NCI-H524 (cell line): ENCODE measurements at regions not wholly inside any gene's neighbourhood (a gene's known extent, or its start where the extent isn't known, plus 50 kb on each side); places are given as distances from the start of the nearest gene placed in this dataset.

Experiments used
- DNase-seq, 2 experiments: peaks; one replicate each; lab custom pipeline; 2025; lab: John Stamatoyannopoulos, UW

DNA sequence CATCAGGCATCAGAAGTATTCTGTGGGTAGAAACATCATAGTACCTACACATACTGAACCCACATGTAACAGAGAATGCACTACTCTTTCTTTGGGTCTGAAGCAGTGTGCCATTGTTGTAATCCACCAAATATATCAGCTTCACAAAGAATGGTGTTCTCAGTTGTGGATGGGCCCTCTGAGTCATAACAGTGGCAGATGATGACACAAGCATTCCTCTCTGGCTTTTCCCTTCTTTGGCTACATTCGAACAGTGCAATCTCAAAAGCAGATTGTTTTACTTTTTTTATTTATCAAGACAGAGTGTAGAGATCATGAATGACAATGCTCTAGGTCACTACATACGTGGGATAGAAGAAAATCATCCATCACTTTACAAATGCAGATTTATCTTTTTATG lies 247.2 kb upstream of the EPHA5 start:
- no peak for DNase-seq

GRCh38 chr4:65911720-65912119 lies 241.4 kb upstream of the EPHA5 start:
- DNase-seq: no peak

- DNase-seq: no peak
Measured at GRCh38 chr4:65893957-65894755, 223.9 kb upstream of the EPHA5 start.

DNA sequence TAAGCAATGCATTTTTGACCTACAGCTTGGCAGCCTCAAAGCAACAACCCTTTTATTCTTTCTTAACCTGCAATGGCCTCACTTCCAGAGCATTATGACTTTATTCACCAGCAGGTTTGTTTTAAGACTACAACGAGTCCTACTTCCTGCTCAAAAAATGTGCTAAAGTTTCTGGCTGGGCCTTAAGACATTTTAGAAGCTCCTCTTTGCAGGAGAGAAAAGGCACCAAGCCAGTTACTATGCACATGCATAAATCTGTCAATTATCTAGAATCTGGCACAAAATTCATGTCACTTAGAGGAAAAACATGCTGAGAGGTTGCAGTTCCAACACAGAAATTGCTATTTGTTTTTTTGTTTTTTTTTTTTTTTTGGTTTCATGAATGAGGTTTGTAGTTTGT lies 223.0 kb upstream of the EPHA5 start:
- no peak for DNase-seq

DNA sequence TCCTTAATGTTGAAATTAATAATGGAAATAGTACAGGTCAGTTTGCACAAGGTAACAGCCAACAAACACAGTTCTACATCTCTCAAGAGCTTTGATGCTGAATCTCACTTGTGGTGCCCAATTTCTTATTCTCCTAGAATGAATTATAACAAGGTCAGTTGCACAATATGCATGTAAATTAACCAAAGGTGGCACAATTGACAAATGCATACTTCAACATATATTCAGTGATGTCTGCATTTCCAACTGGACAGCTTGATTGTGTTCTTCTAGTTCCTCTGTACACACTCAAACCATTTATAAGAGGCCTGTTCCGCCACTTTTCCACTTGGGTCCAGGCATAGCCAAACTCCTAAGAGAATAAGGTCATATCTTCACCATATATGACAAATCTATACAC lies 210.3 kb upstream of the EPHA5 start:
- DNase-seq: peak in 1 of 2 experiments; percentile 44

- DNase-seq: no peak
Measured at GRCh38 chr4:65868096-65868824, 198.0 kb upstream of the EPHA5 start.

DNA sequence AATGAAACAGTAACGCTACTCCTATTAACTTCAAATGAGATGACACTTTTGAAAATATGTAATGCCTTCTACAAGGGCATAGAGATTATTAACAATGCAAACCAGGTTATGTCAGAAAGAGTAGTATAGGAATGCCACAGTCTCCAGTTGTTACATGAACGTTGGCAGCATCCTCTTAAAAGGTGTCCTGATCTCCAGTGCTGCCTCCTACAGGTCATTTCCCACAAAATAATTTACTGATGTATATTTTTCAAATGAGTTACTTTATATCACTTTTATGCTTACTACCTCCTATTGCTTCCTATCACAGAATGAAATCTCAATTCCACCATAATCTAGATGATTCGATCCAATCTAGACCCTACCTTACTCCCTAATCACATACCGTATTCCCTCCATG lies 195.2 kb upstream of the EPHA5 start:
- DNase-seq: peak in 1 of 2 experiments; percentile 19

GRCh38 chr4:65861993-65862392 lies 191.7 kb upstream of the EPHA5 start:
- DNase-seq: no peak

DNA sequence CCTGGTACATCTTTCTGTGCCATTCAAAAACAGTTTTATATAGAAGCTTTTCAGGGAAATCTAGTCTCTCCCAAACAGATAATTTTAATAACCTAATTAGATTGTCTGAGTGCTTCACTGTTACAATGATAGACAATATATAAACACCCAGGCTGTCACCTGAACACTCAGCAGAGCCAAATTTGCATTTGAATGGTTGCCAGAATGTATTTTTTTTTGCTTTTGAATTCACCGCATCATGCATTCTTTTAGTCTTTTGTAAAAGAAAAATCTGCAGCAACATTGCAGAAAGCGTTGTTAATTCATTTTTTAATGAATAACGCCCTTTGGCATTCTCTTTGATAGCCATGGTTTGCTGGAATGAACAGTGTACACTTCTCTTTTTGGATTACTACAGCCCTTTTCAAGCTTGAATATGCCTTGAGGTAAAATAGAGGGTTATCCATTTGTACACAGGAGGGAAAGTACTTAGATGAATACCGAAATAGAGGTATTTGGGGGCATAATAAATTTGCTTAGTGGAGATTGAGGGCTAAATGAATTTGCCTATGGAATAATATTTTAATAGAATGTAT lies 175.0 kb upstream of the EPHA5 start:
- DNase-seq: no peak

DNA sequence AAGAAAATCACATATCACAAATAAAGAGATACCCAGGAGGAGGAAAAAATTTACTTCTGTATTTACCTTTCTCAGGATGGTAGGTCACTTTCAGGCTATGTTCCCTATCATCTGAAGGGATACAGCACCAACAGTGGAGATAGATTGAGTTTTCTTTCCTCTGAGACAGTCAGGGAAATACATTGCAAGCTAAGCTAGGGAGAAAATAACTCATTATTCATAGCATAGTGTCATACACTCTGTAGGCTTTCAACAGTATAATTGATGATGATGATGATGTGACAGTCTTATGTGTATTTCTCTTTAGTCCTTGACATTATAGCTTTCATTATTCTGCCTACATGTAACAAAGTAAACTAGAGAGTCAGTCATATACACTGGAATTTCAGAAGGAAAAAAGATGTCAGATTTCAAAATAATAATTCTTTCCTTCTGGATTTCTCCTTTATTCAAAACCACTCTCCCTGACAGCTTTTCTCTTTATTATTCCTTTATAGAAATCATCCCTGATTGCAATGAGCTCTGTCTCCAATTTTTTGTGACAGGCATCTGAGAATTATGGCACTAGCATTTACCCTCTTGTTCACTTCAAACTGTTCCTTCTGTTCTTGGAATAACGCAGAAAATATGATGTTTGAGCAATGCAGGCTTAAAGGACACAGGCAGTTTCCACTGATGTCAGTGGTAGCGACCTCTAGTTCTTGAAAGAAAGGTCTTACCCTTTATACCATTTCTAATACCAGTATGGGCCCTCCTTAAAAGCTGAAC lies 169.1 kb upstream of the EPHA5 start:
- DNase-seq: no peak

- DNase-seq: no peak
Measured at GRCh38 chr4:65834707-65835106, 164.4 kb upstream of the EPHA5 start.

DNA sequence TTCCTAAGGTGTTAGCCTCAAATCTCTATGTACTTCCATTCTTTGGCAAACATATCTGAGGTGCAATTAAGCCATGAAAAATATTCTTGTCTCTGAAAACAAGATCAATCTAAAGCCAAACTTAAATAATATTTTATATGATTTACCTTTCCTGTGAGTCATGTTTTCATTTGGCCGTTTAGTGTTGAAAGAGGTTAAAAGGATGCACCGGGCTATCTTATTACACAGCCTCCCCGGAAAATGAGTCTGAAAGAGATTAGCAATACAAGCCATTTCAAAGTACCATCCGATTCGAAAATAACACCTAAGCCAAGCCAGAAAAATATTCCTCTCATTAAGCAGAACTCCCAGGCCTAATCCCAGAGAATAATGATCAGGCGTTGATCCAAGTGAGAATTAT lies 161.5 kb upstream of the EPHA5 start:
- no peak for DNase-seq

GRCh38 chr4:65825116-65825753 lies 154.9 kb upstream of the EPHA5 start:
- DNase-seq: no peak

- no peak for DNase-seq
Measured at GRCh38 chr4:65819192-65819591, 148.9 kb upstream of the EPHA5 start.

- no peak for DNase-seq
Measured at GRCh38 chr4:65805936-65806335, 135.6 kb upstream of the EPHA5 start.

GRCh38 chr4:65799513-65799912 lies 129.2 kb upstream of the EPHA5 start:
- DNase-seq: no peak

GRCh38 chr4:65798498-65799127 lies 128.3 kb upstream of the EPHA5 start:
- no peak for DNase-seq

GRCh38 chr4:65791812-65792308 lies 121.6 kb upstream of the EPHA5 start:
- no peak for DNase-seq

DNA sequence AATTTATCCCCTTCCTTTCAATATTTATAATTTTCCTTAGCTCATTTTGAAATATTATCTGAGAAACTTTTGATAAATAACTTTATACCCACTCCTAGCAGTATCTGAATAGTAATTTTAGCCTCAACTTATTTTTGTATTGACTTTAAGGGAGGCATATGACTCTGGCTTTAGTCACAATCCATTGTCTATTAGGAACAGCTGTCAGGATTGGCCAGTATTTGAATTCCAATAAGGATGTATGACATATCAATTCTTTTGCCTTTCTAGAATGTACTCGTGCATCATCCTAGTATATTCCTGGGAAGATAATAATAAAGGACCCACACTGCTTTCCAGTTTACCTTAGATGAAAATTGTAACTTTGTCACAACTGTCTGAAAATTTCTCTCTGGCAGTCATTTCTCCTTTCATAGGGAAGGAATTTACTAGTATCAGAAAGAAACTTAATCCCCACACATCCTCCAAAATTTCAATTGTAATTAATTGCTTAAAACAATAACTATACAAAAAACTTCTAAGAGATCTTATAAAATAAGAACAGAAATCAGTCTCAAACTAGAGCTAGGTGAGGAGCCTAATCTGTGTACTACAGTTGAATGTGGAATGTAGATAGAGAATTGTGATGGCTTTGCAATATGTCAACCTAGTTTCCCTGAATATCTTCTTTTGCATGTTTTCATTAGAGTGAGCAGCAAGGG lies 121.0 kb upstream of the EPHA5 start:
- no peak for DNase-seq

DNA sequence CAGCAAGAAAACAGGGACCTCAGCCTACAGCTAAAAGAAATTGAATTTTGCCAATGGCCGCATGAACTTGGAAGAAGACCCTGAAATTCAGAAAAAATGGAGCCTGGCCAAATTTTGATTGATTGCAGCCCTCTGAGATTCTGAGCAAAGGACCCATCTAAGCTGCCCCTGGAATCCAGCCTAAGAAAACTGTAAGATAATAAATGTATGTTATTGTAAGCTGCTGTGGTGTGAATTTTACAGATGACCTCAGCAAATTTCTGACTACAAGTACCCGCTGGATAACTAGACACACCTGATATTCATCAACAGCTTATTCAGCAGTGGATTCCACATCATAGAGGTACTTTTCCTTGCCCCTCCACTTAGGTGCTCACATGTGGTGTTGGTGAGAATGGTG lies 119.5 kb upstream of the EPHA5 start:
- no peak for DNase-seq

DNA sequence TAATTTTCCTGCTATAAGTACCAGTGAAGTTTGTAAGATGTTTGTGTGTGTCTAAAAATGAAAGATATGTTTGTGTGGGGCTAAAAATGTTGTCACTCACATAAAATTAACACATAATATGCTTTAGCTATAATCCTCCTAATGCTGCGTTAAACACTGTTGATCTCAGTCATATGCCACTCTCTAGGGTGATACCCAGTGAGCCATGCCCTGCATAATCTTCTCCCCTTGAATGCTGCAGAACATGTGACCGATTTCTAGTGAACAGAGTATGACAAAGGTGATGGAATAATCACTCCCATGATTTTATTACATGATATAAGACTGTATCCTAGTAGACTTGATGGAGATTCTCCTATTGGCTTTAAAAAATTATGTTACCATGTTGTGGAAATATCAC lies 119.1 kb upstream of the EPHA5 start:
- peak in 1 of 2 experiments; percentile 68 for DNase-seq
